ENCODE measurements at regions not wholly inside any gene's neighbourhood (a gene's known extent, or its start where the extent isn't known, plus 50 kb on each side); places are given as distances from the start of the nearest gene placed in this dataset.

DNA sequence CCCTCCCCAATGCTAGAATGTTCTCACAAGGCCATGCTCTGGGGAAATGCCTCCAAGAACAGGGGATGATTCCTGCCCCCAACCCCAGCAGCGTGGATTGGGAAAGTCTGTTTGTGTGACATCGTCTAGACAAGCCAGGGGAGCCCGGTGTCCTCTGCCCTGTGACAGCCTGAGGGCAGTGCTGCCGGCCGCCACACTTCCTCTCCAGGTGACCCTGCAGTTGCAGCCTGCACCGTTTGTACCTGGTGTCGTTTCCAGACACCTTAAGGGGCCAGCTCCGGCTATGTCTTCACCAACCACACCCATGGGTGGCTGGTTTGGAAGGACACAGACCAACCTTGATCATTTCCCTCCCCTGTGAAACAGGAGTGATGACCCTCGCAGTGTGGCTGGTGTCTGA lies 372.6 kb downstream of the BCL11B start:
- TF ChIP-seq, protein P1, sequence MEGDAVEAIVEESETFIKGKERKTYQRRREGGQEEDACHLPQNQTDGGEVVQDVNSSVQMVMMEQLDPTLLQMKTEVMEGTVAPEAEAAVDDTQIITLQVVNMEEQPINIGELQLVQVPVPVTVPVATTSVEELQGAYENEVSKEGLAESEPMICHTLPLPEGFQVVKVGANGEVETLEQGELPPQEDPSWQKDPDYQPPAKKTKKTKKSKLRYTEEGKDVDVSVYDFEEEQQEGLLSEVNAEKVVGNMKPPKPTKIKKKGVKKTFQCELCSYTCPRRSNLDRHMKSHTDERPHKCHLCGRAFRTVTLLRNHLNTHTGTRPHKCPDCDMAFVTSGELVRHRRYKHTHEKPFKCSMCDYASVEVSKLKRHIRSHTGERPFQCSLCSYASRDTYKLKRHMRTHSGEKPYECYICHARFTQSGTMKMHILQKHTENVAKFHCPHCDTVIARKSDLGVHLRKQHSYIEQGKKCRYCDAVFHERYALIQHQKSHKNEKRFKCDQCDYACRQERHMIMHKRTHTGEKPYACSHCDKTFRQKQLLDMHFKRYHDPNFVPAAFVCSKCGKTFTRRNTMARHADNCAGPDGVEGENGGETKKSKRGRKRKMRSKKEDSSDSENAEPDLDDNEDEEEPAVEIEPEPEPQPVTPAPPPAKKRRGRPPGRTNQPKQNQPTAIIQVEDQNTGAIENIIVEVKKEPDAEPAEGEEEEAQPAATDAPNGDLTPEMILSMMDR (IDR thresholded peaks at IDR 0.05): no peak
- no peak for DNase-seq
- Mint-ChIP-seq H3K27me3 (no peaks in the 10 kb centered on the region), H3K4me1 (no peaks in the 10 kb centered on the region), H3K9me3 (peaks cover 12% of the 10 kb centered on the region), H3K36me3 (ENCODE audit: low read depth) (no peaks in the 10 kb centered on the region), H3K4me3 (no peak overlapping the region), H3K27ac (no peak overlapping the region)
- POLR2A ChIA-PET: no interaction called here
- CTCF ChIA-PET: no interaction called here
- ATAC-seq (ENCODE audit: low read depth): no peak
- intact Hi-C loops (cut with micrococcal nuclease): no loop called here

DNA sequence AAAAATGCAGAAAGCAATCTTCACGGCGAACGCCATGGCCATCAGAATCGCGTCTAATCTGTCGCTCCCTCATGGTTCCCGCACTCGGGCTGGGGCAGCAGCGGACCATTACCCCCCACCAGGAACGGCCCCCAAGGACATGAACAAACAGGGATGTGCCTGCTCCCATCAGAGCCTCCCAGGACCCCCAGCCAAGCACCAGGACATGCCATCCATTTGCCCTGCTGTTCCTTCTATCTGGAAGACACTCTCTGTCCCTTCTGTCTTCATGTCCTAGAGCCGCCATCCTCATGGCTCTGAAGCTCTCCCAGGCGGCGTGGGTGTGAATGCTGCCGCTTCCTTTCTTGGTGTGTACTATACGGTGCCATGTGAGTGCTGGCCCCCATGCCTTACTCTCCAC lies 371.8 kb downstream of the BCL11B start:
- TF ChIP-seq, protein P1 (IDR thresholded peaks at IDR 0.05): no peak
- no peak overlapping the region for H3K4me3 Mint-ChIP-seq
- H3K27ac Mint-ChIP-seq: no peak overlapping the region
- no peak for DNase-seq
- H3K9me3 Mint-ChIP-seq: peaks cover 14% of the 10 kb centered on the region
- ChIA-PET POLR2A (no interaction called here), CTCF (no interaction called here)
- H3K4me1 Mint-ChIP-seq: no peaks in the 10 kb centered on the region
- H3K36me3 Mint-ChIP-seq (ENCODE audit: low read depth): no peaks in the 10 kb centered on the region
- intact Hi-C loops (cut with micrococcal nuclease): no loop called here
- ATAC-seq (ENCODE audit: low read depth): no peak
- H3K27me3 Mint-ChIP-seq: no peaks in the 10 kb centered on the region

DNA sequence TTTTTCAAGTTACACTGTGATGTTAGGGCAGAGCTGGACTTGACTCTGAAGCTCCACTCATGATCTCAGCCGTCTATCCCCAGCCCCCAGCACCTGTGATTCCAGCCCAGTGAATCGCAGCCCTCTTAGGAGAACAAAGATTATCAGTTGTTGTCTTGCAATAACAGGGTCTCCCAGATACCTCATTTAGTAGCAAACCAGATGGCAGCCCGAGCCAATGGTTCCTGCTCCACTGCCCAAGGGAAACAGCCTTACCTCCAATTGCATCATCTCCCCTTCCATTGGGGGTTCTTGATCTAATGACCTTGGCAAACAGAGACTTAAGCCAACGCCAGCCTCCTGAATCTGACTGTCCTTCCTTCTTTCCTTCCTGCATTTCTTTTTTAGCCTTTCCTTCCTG lies 371.2 kb downstream of the BCL11B start:
- intact Hi-C loops (cut with micrococcal nuclease): no loop called here
- Mint-ChIP-seq H3K36me3 (ENCODE audit: low read depth) (no peaks in the 10 kb centered on the region), H3K27ac (no peak overlapping the region), H3K9me3 (peaks cover 10% of the 10 kb centered on the region), H3K27me3 (no peaks in the 10 kb centered on the region), H3K4me3 (no peak overlapping the region), H3K4me1 (no peaks in the 10 kb centered on the region)
- POLR2A ChIA-PET: no interaction called here
- CTCF ChIA-PET: no interaction called here
- TF ChIP-seq, protein P1 (IDR thresholded peaks at IDR 0.05): no peak
- ATAC-seq (ENCODE audit: low read depth) (no peak), DNase-seq (no peak)

DNA sequence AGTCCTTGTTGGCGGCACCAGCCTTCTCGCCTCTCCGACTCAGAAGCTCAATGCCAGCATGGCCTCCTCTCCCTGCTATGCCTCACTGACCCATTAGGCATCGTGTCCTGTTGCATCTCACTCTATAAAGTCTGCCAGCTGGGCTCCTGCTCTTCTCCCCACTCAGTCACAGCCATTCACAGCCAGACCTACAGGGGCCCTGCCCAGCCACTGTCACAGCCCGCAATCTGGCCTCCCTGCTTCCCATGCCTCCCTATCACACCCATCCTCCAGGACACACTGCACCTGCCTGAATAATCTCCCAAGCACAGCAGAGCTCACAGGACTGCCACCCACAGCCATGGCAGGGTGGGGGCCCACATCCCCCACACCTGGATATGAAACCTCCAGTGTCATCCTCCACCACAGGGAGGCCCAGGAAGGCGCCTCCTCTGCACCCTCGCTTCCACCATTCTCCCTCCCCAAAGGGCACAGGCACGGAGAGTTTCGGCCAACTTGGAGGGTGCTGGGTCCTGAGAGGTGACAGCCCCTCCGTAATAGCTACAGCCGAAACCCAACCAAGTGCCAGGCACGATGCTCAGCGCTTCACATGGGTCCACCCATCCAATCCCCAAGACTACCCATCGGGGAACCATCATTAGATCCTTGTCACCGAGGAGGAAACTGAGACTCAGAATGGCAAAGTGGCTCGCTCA lies 370.3 kb downstream of the BCL11B start:
- DNase-seq: no peak
- ChIA-PET POLR2A (no interaction called here), CTCF (no interaction called here)
- intact Hi-C loops (cut with micrococcal nuclease): no loop called here
- no peak for ATAC-seq (ENCODE audit: low read depth)
- Mint-ChIP-seq H3K36me3 (ENCODE audit: low read depth) (no peaks in the 10 kb centered on the region), H3K27me3 (no peaks in the 10 kb centered on the region), H3K9me3 (peaks cover 10% of the 10 kb centered on the region), H3K4me3 (no peak overlapping the region), H3K4me1 (no peaks in the 10 kb centered on the region), H3K27ac (no peak overlapping the region)
- TF ChIP-seq, protein P1 (IDR thresholded peaks at IDR 0.05): no peak

DNA sequence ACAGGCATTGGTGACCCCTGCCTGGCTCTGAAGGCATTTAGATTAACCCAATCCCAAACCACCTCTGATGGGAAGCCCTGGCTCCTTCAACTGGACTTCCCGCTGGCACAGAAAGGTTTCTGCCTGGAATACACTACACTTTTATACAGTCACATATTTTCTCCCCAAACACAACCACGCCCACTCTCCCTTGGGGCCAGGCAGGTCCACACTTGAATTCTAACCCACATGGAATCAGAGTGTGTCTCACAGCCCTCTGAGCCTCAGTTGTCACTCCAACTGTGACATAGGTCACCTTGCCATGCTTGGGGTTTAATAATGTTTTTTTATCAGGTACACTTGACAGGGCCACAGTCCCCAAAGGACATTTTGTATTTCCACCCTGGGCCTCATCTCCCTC lies 368.6 kb downstream of the BCL11B start:
- intact Hi-C loops (cut with micrococcal nuclease): no loop called here
- Mint-ChIP-seq H3K27me3 (no peaks in the 10 kb centered on the region), H3K9me3 (peaks cover 8% of the 10 kb centered on the region), H3K4me1 (no peaks in the 10 kb centered on the region), H3K27ac (no peak overlapping the region), H3K4me3 (no peak overlapping the region), H3K36me3 (ENCODE audit: low read depth) (no peaks in the 10 kb centered on the region)
- ATAC-seq (ENCODE audit: low read depth) (no peak), DNase-seq (no peak)
- CTCF ChIA-PET: no interaction called here
- TF ChIP-seq, protein P1 (IDR thresholded peaks at IDR 0.05): no peak
- POLR2A ChIA-PET: no interaction called here

All from activated B cell treated with CpG ODN at 0.5 μM for 24 hours (primary cell).